ENCODE measurements at regions not wholly inside any gene's neighbourhood (a gene's known extent, or its start where the extent isn't known, plus 50 kb on each side); places are given as distances from the start of the nearest gene placed in this dataset.

DNA sequence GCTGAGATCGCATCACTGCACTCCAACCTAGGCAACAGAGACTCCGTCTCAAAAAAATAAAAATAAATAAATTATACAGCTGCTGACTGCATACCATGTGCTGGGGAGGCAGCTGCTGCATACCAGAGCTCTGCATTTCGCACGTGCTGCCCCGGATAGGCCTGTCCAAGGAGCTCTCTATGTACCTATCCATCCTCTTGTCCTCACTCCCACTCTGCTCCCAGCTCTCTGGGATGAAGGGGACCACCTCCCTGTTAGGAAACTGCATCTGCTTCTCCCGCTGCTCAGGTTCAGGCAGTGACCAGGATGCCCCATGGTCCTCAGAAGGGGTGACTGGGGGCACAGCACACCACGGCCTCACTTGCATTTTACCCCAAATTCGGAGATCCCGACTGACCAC, 302.3 kb downstream of the BRD1 start:
- TF ChIP-seq NANOG (IDR thresholded peaks at IDR 0.05; ENCODE audit: borderline replicate concordance) (no peak), POLR2AphosphoS5 (IDR thresholded peaks at IDR 0.05; ENCODE audit: low read depth) (no peak), REST (IDR thresholded peaks at IDR 0.05; ENCODE audit: unreplicated experiment) (no peak), EZH2 (IDR thresholded peaks at IDR 0.05; ENCODE audit: low read depth, unreplicated experiment) (no peak)
- TF ChIP-seq, protein P1, sequence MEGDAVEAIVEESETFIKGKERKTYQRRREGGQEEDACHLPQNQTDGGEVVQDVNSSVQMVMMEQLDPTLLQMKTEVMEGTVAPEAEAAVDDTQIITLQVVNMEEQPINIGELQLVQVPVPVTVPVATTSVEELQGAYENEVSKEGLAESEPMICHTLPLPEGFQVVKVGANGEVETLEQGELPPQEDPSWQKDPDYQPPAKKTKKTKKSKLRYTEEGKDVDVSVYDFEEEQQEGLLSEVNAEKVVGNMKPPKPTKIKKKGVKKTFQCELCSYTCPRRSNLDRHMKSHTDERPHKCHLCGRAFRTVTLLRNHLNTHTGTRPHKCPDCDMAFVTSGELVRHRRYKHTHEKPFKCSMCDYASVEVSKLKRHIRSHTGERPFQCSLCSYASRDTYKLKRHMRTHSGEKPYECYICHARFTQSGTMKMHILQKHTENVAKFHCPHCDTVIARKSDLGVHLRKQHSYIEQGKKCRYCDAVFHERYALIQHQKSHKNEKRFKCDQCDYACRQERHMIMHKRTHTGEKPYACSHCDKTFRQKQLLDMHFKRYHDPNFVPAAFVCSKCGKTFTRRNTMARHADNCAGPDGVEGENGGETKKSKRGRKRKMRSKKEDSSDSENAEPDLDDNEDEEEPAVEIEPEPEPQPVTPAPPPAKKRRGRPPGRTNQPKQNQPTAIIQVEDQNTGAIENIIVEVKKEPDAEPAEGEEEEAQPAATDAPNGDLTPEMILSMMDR (conservative IDR thresholded peaks at IDR 0.05; ENCODE audit: low read depth in 2 of 2): no peak

All from GM23338 (cell line).